ENCODE measurements at regions not wholly inside any gene's neighbourhood (a gene's known extent, or its start where the extent isn't known, plus 50 kb on each side); places are given as distances from the start of the nearest gene placed in this dataset.

GRCh38 chr7:96836456-96836855 is 126.8 kb upstream of the SEM1 start:
- TF ChIP-seq CTCF (IDR thresholded peaks at IDR 0.05) (no peak), POLR2A (IDR thresholded peaks at IDR 0.05) (no peak)
